HFFc6 (cell line): ENCODE measurements at regions not wholly inside any gene's neighbourhood (a gene's known extent, or its start where the extent isn't known, plus 50 kb on each side); places are given as distances from the start of the nearest gene placed in this dataset.

Source experiments
- DNase-seq: peaks from one replicate; pipeline ENCODE4 v3.0.0-alpha.2; 2018
- H3K27ac Mint-ChIP-seq: 2 replicates; pipeline ENCODE4 v1.8.0; 2020; ENCODE audit warnings: mild to moderate bottlenecking, mixed read lengths
- H3K27me3 Mint-ChIP-seq: 2 replicates; pipeline ENCODE4 v1.8.0; 2021; ENCODE audit warnings: mild to moderate bottlenecking, moderate library complexity, mixed read lengths; ENCODE audit not compliant: insufficient read depth
- H3K36me3 Mint-ChIP-seq: 2 replicates; pipeline ENCODE4 v1.8.0; 2021; ENCODE audit warnings: low read depth, mixed read lengths
- H3K4me1 Mint-ChIP-seq: 2 replicates; pipeline ENCODE4 v1.8.0; 2020; ENCODE audit warnings: low read depth, mixed read lengths
- H3K4me3 Mint-ChIP-seq: 2 replicates; pipeline ENCODE4 v1.8.0; 2020; ENCODE audit warnings: mild to moderate bottlenecking, moderate library complexity, mixed read lengths
- H3K9me3 Mint-ChIP-seq: 2 replicates; pipeline ENCODE4 v1.8.0; 2020; ENCODE audit warnings: mild to moderate bottlenecking, mixed read lengths
- TF ChIP-seq, protein P1 (sequence below): fragments of 200-600 bp; sonication (generic); IDR thresholded peaks from 2 replicates; pipeline ENCODE4 v1.5.0; 2021; ENCODE audit warnings: antibody characterized with exemption, mild to moderate bottlenecking

DNA sequence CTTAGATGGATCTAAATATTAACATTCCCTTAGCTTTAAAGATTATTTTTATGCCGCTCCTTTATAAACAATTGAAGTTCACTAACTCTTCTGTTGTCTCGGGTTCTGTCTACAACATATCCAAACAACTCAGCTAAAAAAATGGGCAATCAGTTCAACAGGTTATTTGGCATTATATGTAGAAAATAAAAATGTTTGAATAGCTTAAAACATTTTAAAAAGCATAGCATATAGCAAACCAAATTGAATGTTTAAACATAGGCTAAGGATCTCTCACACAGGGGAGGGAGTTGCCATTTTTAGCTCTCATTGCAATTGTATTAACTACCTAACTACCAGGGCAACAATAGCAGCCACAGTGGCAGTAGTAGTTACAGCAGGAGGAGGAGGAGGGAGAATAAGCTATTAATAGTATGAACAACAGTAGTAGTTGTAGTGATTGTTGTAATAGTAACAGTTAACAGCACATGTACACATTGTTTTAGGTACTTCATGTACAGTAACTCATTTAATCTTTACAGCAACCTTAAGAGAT lies 404.2 kb downstream of the KCNRG start:
- Mint-ChIP-seq H3K4me3 (no peak overlapping the region), H3K9me3 (no peaks in the 10 kb centered on the region; the same call in 1 of the 2 replicates), H3K27ac (no peak overlapping the region), H3K27me3 (peaks cover 5% of the 10 kb centered on the region), H3K36me3 (peaks cover 10% of the 10 kb centered on the region; the same call in 1 of the 2 replicates), H3K4me1 (peaks cover 31% of the 10 kb centered on the region)
- TF ChIP-seq, protein P1, sequence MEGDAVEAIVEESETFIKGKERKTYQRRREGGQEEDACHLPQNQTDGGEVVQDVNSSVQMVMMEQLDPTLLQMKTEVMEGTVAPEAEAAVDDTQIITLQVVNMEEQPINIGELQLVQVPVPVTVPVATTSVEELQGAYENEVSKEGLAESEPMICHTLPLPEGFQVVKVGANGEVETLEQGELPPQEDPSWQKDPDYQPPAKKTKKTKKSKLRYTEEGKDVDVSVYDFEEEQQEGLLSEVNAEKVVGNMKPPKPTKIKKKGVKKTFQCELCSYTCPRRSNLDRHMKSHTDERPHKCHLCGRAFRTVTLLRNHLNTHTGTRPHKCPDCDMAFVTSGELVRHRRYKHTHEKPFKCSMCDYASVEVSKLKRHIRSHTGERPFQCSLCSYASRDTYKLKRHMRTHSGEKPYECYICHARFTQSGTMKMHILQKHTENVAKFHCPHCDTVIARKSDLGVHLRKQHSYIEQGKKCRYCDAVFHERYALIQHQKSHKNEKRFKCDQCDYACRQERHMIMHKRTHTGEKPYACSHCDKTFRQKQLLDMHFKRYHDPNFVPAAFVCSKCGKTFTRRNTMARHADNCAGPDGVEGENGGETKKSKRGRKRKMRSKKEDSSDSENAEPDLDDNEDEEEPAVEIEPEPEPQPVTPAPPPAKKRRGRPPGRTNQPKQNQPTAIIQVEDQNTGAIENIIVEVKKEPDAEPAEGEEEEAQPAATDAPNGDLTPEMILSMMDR = no peak
- DNase-seq = no peak

DNA sequence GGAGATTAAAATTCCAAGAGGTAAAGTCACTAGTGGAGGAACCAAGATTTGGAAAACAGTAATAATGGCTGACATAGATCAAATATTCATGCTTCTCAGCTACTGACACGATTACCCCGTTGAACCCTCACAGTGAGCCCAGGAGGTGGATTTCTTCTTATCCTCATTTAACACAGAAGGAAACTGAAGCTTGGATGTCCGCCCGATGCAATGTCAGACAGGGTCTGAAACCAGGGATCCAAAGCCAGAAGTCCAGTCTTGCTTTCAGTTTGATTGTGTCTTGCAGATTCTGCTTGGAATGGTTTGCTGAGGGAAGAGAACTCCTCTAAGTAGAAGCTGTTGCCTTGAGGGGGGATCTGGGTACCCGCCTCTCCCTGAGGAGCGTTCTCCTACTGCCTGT lies 404.7 kb downstream of the KCNRG start:
- TF ChIP-seq, protein P1 = no peak
- Mint-ChIP-seq H3K36me3 (peaks cover 6% of the 10 kb centered on the region; the same call in 1 of the 2 replicates), H3K4me3 (no peak overlapping the region), H3K9me3 (no peaks in the 10 kb centered on the region), H3K27ac (no peak overlapping the region), H3K4me1 (peaks cover 27% of the 10 kb centered on the region), H3K27me3 (peaks cover 5% of the 10 kb centered on the region)
- DNase-seq = no peak

DNA sequence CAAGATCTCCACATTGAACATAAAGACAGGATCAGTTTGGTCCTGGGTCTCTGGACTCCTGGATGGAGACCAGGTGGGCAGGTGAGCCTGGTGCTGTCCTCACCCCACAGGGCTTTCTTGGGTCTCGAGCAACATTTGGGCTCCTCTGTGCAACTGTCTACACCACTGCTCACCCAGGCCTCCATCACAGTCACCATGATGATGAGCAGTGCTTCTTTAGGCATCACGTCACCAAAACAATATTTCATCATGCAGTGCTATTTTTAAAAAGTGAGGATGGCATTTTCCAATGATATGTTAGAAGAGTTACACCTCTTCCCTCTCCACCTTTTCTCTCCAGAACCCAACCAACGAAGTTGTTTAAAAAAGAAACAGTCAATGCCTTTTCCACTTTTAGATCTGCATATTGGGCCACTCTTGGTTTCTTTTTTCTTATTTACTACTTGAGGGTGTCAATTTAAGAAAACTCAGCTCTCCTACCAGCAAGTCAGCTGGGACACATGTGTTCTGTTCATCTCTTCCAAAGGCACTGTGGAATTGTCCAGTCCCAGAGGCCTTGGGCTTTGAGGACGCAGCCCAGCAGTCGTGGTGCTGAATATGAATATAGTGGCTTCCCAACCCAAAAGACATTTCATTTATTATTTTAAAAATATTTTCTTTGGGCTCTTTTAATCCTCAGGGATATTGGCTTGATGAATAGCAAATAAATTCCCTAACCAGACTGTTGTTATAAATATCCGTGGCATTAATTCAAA lies 405.7 kb downstream of the KCNRG start:
- Mint-ChIP-seq H3K9me3 (no peaks in the 10 kb centered on the region), H3K4me3 (no peak overlapping the region), H3K4me1 (peaks cover 27% of the 10 kb centered on the region), H3K36me3 (no peaks in the 10 kb centered on the region), H3K27me3 (no peaks in the 10 kb centered on the region), H3K27ac (no peak overlapping the region)
- TF ChIP-seq, protein P1 = no peak
- DNase-seq = no peak

DNA sequence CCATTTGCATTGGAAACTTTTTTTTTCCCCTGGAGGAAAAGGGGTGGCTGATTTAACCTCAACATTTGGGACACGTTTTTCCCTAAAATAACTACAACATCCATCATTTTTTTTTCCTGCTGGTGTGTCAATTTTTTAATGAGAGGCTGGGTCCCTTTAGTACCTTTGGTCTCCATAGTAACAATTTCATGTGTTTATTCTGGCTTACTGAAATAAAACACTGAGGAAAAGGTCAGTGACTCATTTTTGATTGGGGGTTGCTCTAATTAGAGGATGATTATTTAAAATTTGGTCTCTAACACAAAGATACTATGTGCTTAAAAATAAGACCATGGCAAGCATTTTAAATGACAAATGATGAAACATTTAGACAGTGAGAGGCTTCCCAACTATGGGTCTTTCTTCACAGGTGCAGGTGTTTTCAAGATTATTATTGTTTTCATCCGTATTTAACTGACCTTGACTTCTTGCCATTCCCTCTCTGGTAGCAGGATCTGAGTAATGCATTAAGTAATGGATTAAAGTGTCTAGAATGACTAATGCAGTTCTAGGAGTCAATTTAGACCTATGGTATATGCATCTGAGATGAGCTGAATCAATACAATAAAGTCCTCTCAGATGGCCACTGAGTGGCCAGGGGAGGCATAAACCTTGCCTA lies 406.4 kb downstream of the KCNRG start:
- no peak for DNase-seq

More for the DNA sequence above, 406.4 kb downstream of the KCNRG start:
- no peaks in the 10 kb centered on the region for H3K36me3 Mint-ChIP-seq
- peaks cover under 1% of the 10 kb centered on the region; the same call in 1 of the 2 replicates for H3K27me3 Mint-ChIP-seq
- H3K4me3 Mint-ChIP-seq = no peak overlapping the region
- no peak overlapping the region for H3K27ac Mint-ChIP-seq
- TF ChIP-seq, protein P1 = no peak
- H3K9me3 Mint-ChIP-seq = no peaks in the 10 kb centered on the region
- H3K4me1 Mint-ChIP-seq = peaks cover 27% of the 10 kb centered on the region
